ENCODE measurements at regions not wholly inside any gene's neighbourhood (a gene's known extent, or its start where the extent isn't known, plus 50 kb on each side); places are given as distances from the start of the nearest gene placed in this dataset.

DNA sequence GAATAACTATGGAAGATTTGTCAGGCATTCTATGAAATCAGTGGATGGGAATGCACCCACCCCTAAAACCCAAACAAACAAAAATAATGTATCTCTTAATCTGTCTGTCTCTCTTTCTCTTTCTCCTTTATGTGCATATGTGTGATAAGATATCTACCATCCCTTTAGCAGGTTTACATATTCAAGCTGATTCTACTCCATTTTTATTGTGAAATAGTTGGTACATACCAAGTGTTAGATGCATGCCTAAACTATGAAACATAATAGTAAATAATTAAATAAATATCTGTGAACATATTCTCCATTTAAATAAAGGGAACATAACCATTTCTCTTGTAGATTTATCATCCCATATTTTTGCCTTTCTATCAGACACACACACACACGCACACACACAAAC, 121.8 kb upstream of the PCDH9 start:
- TF ChIP-seq, protein P1, sequence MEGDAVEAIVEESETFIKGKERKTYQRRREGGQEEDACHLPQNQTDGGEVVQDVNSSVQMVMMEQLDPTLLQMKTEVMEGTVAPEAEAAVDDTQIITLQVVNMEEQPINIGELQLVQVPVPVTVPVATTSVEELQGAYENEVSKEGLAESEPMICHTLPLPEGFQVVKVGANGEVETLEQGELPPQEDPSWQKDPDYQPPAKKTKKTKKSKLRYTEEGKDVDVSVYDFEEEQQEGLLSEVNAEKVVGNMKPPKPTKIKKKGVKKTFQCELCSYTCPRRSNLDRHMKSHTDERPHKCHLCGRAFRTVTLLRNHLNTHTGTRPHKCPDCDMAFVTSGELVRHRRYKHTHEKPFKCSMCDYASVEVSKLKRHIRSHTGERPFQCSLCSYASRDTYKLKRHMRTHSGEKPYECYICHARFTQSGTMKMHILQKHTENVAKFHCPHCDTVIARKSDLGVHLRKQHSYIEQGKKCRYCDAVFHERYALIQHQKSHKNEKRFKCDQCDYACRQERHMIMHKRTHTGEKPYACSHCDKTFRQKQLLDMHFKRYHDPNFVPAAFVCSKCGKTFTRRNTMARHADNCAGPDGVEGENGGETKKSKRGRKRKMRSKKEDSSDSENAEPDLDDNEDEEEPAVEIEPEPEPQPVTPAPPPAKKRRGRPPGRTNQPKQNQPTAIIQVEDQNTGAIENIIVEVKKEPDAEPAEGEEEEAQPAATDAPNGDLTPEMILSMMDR (IDR thresholded peaks at IDR 0.05; ENCODE audit: insufficient read depth, low read length, poor library complexity, severe bottlenecking), result no peak
- no peak for TF ChIP-seq EZH2phosphoT487 (conservative IDR thresholded peaks at IDR 0.05; ENCODE audit: low read length)
